ENCODE measurements at regions not wholly inside any gene's neighbourhood (a gene's known extent, or its start where the extent isn't known, plus 50 kb on each side); places are given as distances from the start of the nearest gene placed in this dataset.

DNA sequence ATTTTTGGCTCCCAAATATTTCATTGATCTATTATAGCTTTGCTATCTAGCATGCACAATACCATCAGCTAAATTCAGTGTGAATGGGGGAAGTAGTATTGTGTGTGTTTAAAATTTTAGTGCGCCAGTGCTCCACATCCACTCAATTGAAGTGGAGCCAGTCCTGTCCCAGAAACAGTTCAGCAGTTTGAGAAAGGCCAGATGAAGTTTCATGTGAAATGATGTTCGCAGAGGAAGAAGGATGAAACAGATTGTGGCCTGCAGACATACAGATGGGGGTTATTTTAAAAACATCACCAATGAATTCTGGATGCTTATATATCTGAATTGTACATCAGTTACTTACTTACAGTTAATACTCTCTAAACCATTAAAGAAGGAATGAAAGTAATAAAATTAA lies 129.4 kb downstream of the SPRY2 start:
- H3K4me3 ChIP-seq (ENCODE audit: low read length): no peak overlapping the region
- no peak for DNase-seq
- no peaks in the 10 kb centered on the region for H3K36me3 ChIP-seq (ENCODE audit: control insufficient read depth, insufficient read depth, low read length)
- no peaks in the 10 kb centered on the region for H3K27me3 ChIP-seq (ENCODE audit: control insufficient read depth, insufficient read depth, low read length)
- no CpG with 5 or more reads among the region's 2 CpGs for WGBS (ENCODE audit: insufficient coverage, low lambda C conversion rate)
- no peaks in the 10 kb centered on the region for H3K4me1 ChIP-seq (ENCODE audit: control insufficient read depth, insufficient read depth, low read length)
- no peak overlapping the region for H3K27ac ChIP-seq (ENCODE audit: low read length)
- H3K9me3 ChIP-seq (ENCODE audit: control insufficient read depth, low read depth, low read length): no peaks in the 10 kb centered on the region

DNA sequence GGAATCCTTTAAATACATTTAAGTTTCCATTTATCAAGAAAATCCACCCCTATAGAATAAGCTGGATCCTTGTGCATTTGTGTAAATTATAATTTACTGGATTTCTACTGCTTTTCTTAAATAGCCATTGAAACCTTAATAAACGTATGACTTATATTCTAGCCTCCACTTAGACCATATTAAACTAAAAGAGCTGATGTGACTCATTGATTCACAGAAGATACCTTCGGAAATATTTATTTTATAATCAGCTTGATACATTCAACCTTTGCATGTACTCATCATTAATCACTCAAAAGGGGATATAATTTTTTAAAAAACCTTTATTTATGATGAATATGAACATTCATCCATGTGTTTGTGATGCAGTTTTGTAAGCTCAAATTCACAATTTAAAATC lies 136.3 kb downstream of the SPRY2 start:
- no peak overlapping the region for H3K27ac ChIP-seq (ENCODE audit: low read length)
- H3K4me1 ChIP-seq (ENCODE audit: control insufficient read depth, insufficient read depth, low read length): no peaks in the 10 kb centered on the region
- H3K36me3 ChIP-seq (ENCODE audit: control insufficient read depth, insufficient read depth, low read length): no peaks in the 10 kb centered on the region
- H3K27me3 ChIP-seq (ENCODE audit: control insufficient read depth, insufficient read depth, low read length): no peaks in the 10 kb centered on the region
- 100% methylated on average over 1 of the region's 2 CpGs for WGBS (ENCODE audit: insufficient coverage, low lambda C conversion rate)
- no peak for DNase-seq
- H3K9me3 ChIP-seq (ENCODE audit: control insufficient read depth, low read depth, low read length): no peaks in the 10 kb centered on the region
- H3K4me3 ChIP-seq (ENCODE audit: low read length): no peak overlapping the region

DNA sequence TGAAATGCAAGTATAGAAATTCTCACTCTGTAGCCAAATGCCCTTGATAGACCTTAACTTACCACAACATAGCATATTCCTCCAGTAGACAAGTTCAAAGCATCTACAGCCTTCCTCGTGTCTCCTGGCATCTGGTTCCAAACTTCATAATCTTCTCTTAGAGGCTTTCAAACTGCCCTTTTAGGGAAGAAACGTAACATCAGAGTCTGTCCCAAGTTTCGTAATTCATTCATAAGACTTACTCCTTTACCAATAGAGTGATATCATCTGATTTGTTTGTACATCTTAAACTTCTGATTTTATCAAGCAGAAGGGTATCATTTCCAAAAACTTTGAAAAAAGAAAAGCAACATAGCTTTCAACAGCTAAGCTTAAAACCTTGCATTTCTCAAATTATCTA lies 137.4 kb downstream of the SPRY2 start:
- DNase-seq: no peak
- 89% methylated on average over 3 of the region's 3 CpGs for WGBS (ENCODE audit: insufficient coverage, low lambda C conversion rate)
- H3K4me3 ChIP-seq (ENCODE audit: low read length): no peak overlapping the region
- H3K27ac ChIP-seq (ENCODE audit: low read length): no peak overlapping the region
- H3K4me1 ChIP-seq (ENCODE audit: control insufficient read depth, insufficient read depth, low read length): no peaks in the 10 kb centered on the region
- H3K36me3 ChIP-seq (ENCODE audit: control insufficient read depth, insufficient read depth, low read length): no peaks in the 10 kb centered on the region
- H3K27me3 ChIP-seq (ENCODE audit: control insufficient read depth, insufficient read depth, low read length): no peaks in the 10 kb centered on the region
- H3K9me3 ChIP-seq (ENCODE audit: control insufficient read depth, low read depth, low read length): no peaks in the 10 kb centered on the region

DNA sequence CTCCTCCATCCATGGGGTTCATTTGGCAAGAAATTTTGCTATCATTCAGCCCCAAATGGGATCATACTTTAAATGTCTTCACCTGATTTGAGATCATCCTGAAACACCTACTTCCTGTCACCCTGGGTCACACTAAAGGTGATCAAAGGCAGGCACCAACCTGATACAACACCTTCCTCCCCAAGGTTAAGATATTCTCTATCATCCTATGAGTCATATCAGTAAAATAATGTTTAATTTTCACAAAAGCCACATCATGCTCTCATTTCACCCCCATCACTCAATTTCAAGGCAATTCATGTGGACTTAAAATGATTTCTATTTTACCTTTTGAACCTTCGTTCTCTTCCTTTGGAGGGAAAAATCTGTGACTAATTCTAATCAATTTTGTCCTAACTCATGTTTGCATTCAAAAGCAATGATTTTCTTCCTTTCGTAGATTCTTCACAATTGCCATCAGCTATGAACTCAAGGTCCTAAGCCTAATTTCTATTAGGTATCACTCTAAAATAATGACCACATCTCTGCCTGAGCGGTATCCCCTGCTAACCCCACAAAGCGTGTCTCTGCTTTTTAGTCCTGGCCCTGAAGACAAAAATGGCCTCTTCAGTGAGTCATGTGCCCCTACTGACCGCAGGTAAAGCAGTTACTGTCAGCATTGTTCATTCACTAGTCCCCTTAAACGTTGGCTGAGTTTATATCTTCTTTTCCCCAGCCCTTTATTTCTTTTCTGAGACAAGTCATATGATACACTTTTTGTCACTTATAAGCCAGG lies 139.0 kb downstream of the SPRY2 start:
- Histone ChIP-seq H3K27me3 (ENCODE audit: control insufficient read depth, insufficient read depth, low read length) (no peaks in the 10 kb centered on the region), H3K9me3 (ENCODE audit: control insufficient read depth, low read depth, low read length) (no peaks in the 10 kb centered on the region), H3K4me1 (ENCODE audit: control insufficient read depth, insufficient read depth, low read length) (no peaks in the 10 kb centered on the region), H3K36me3 (ENCODE audit: control insufficient read depth, insufficient read depth, low read length) (no peaks in the 10 kb centered on the region), H3K27ac (ENCODE audit: low read length) (no peak overlapping the region), H3K4me3 (ENCODE audit: low read length) (no peak overlapping the region)
- 100% methylated on average over 2 of the region's 6 CpGs for WGBS (ENCODE audit: insufficient coverage, low lambda C conversion rate)
- DNase-seq: no peak

DNA sequence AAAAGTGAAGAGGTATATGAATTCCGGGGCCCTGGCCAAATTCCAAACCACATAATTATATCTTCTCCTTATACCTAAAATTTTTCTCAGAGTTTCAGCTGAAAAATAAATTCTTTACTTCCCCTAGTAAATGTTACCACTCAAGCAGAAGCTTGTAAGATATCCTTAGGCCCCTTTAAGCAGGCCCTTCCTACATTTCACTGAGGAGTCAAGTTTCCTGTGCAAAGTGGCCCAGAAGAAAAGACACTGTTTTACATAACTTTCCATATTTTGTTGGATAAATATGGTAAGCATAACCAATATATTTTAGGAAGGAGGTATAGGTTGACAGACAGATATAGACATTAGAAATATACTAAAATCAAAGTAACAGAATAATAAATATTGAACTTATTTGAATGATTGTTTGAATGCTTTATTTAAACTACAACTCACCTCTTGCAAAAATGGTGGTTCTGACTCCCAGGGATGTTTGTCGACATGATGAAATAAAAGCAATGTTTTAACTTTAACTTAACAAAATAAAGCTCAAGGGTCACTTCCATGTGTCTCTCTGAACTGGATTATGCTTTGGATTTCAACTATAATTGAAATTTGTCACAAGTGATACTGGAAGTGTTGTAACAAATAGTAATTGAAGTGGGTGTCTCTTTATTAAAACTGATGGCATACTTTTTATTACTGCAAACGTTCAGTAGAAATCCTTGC lies 141.2 kb downstream of the SPRY2 start:
- Histone ChIP-seq H3K36me3 (ENCODE audit: control insufficient read depth, insufficient read depth, low read length) (no peaks in the 10 kb centered on the region), H3K27me3 (ENCODE audit: control insufficient read depth, insufficient read depth, low read length) (no peaks in the 10 kb centered on the region), H3K9me3 (ENCODE audit: control insufficient read depth, low read depth, low read length) (no peaks in the 10 kb centered on the region), H3K4me1 (ENCODE audit: control insufficient read depth, insufficient read depth, low read length) (no peaks in the 10 kb centered on the region), H3K4me3 (ENCODE audit: low read length) (no peak overlapping the region), H3K27ac (ENCODE audit: low read length) (no peak overlapping the region)
- no CpG with 5 or more reads among the region's 3 CpGs for WGBS (ENCODE audit: insufficient coverage, low lambda C conversion rate)
- no peak for DNase-seq

DNA sequence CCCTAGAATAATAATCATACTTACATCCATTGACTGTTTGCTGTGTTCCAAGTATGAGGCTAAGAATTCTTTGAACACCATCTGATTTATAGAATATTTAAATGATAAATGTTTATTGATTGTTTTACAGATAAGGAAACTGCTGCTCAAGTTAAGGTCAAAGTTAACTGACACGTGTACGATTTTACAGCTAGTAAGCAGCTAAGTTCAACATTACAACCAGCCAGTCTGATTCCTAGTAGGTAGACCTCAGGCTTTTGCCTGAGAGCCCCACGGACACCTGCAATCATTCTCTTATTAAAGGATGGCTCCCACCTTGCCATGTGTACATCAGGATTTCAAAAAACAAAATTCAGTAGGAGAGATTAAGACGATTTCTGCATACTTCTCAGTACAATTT lies 141.9 kb downstream of the SPRY2 start:
- H3K27me3 ChIP-seq (ENCODE audit: control insufficient read depth, insufficient read depth, low read length): no peaks in the 10 kb centered on the region
- no peak overlapping the region for H3K4me3 ChIP-seq (ENCODE audit: low read length)
- WGBS (ENCODE audit: insufficient coverage, low lambda C conversion rate): no CpG with 5 or more reads among the region's 4 CpGs
- no peaks in the 10 kb centered on the region for H3K9me3 ChIP-seq (ENCODE audit: control insufficient read depth, low read depth, low read length)
- no peak for DNase-seq
- H3K36me3 ChIP-seq (ENCODE audit: control insufficient read depth, insufficient read depth, low read length): no peaks in the 10 kb centered on the region
- no peak overlapping the region for H3K27ac ChIP-seq (ENCODE audit: low read length)
- H3K4me1 ChIP-seq (ENCODE audit: control insufficient read depth, insufficient read depth, low read length): no peaks in the 10 kb centered on the region

- Histone ChIP-seq H3K27ac (ENCODE audit: low read length) (no peak overlapping the region), H3K4me3 (ENCODE audit: low read length) (no peak overlapping the region), H3K4me1 (ENCODE audit: control insufficient read depth, insufficient read depth, low read length) (no peaks in the 10 kb centered on the region), H3K36me3 (ENCODE audit: control insufficient read depth, insufficient read depth, low read length) (no peaks in the 10 kb centered on the region), H3K9me3 (ENCODE audit: control insufficient read depth, low read depth, low read length) (no peaks in the 10 kb centered on the region), H3K27me3 (ENCODE audit: control insufficient read depth, insufficient read depth, low read length) (no peaks in the 10 kb centered on the region)
- no peak for DNase-seq
- WGBS (ENCODE audit: insufficient coverage, low lambda C conversion rate): no CpG with 5 or more reads among the region's 2 CpGs
Measured at GRCh38 chr13:80196756-80197155, 144.2 kb downstream of the SPRY2 start.

GRCh38 chr13:80195649-80196048 lies 145.3 kb downstream of the SPRY2 start:
- H3K4me3 ChIP-seq (ENCODE audit: low read length): no peak overlapping the region
- H3K27me3 ChIP-seq (ENCODE audit: control insufficient read depth, insufficient read depth, low read length): no peaks in the 10 kb centered on the region
- 93% methylated on average over 1 of the region's 2 CpGs for WGBS (ENCODE audit: insufficient coverage, low lambda C conversion rate)
- DNase-seq: no peak
- no peaks in the 10 kb centered on the region for H3K36me3 ChIP-seq (ENCODE audit: control insufficient read depth, insufficient read depth, low read length)
- H3K9me3 ChIP-seq (ENCODE audit: control insufficient read depth, low read depth, low read length): no peaks in the 10 kb centered on the region
- H3K4me1 ChIP-seq (ENCODE audit: control insufficient read depth, insufficient read depth, low read length): no peaks in the 10 kb centered on the region
- no peak overlapping the region for H3K27ac ChIP-seq (ENCODE audit: low read length)

GRCh38 chr13:80189889-80190597 lies 150.9 kb downstream of the SPRY2 start:
- Histone ChIP-seq H3K36me3 (ENCODE audit: control insufficient read depth, insufficient read depth, low read length) (no peaks in the 10 kb centered on the region), H3K9me3 (ENCODE audit: control insufficient read depth, low read depth, low read length) (no peaks in the 10 kb centered on the region), H3K4me3 (ENCODE audit: low read length) (no peak overlapping the region), H3K27ac (ENCODE audit: low read length) (no peak overlapping the region), H3K27me3 (ENCODE audit: control insufficient read depth, insufficient read depth, low read length) (no peaks in the 10 kb centered on the region), H3K4me1 (ENCODE audit: control insufficient read depth, insufficient read depth, low read length) (no peaks in the 10 kb centered on the region)
- WGBS (ENCODE audit: insufficient coverage, low lambda C conversion rate): no CpG with 5 or more reads among the region's 11 CpGs
- no peak for DNase-seq

GRCh38 chr13:80180740-80181355 lies 160.1 kb downstream of the SPRY2 start:
- H3K36me3 ChIP-seq (ENCODE audit: control insufficient read depth, insufficient read depth, low read length): no peaks in the 10 kb centered on the region

More at GRCh38 chr13:80180740-80181355, 160.1 kb downstream of the SPRY2 start:
- Histone ChIP-seq H3K9me3 (ENCODE audit: control insufficient read depth, low read depth, low read length) (no peaks in the 10 kb centered on the region), H3K27me3 (ENCODE audit: control insufficient read depth, insufficient read depth, low read length) (no peaks in the 10 kb centered on the region), H3K27ac (ENCODE audit: low read length) (no peak overlapping the region), H3K4me3 (ENCODE audit: low read length) (no peak overlapping the region), H3K4me1 (ENCODE audit: control insufficient read depth, insufficient read depth, low read length) (no peaks in the 10 kb centered on the region)
- DNase-seq: no peak
- WGBS (ENCODE audit: insufficient coverage, low lambda C conversion rate): 80% methylated on average over 2 of the region's 8 CpGs
